ENCODE measurements at regions not wholly inside any gene's neighbourhood (a gene's known extent, or its start where the extent isn't known, plus 50 kb on each side); places are given as distances from the start of the nearest gene placed in this dataset.
"Not testable (repeated sequence)": the region's sequence is repeated elsewhere in the genome, so short reads cannot be mapped to it uniquely, and the experiment has no call there.

DNA sequence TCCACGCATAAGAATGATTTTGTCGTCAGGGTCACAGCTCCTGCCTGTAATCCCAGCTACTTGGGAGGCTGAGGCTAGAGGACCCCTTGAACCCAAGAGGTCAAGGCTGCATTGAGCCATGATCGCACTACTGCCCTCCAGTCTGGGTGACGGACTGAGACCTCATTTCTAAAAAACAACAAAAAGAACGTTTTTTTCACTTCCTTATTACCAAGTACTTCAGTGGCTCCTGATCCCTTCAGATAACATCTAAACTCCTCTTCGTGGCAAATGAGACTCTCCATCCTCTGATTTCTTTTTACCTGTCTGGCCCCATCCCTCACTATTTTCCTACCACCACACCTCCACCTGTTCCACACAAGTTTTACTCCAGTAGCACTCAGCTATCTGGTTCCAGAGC lies 105.4 kb upstream of the TLK1 start:
- H3K27me3 ChIP-seq (ENCODE audit: control insufficient read depth, insufficient read depth, low read length): no peaks in the 10 kb centered on the region
- H3K4me3 ChIP-seq (ENCODE audit: low read depth, low read length): no peak overlapping the region
- FAIRE-seq (no peak), DNase-seq (ENCODE audit: low read depth) (no peak)
- TF ChIP-seq, protein P1, sequence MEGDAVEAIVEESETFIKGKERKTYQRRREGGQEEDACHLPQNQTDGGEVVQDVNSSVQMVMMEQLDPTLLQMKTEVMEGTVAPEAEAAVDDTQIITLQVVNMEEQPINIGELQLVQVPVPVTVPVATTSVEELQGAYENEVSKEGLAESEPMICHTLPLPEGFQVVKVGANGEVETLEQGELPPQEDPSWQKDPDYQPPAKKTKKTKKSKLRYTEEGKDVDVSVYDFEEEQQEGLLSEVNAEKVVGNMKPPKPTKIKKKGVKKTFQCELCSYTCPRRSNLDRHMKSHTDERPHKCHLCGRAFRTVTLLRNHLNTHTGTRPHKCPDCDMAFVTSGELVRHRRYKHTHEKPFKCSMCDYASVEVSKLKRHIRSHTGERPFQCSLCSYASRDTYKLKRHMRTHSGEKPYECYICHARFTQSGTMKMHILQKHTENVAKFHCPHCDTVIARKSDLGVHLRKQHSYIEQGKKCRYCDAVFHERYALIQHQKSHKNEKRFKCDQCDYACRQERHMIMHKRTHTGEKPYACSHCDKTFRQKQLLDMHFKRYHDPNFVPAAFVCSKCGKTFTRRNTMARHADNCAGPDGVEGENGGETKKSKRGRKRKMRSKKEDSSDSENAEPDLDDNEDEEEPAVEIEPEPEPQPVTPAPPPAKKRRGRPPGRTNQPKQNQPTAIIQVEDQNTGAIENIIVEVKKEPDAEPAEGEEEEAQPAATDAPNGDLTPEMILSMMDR (IDR thresholded peaks at IDR 0.05; ENCODE audit: insufficient read depth, low read length, severe bottlenecking): no peak
- H3K36me3 ChIP-seq (ENCODE audit: control insufficient read depth, insufficient read depth, low read length): no peaks in the 10 kb centered on the region

DNA sequence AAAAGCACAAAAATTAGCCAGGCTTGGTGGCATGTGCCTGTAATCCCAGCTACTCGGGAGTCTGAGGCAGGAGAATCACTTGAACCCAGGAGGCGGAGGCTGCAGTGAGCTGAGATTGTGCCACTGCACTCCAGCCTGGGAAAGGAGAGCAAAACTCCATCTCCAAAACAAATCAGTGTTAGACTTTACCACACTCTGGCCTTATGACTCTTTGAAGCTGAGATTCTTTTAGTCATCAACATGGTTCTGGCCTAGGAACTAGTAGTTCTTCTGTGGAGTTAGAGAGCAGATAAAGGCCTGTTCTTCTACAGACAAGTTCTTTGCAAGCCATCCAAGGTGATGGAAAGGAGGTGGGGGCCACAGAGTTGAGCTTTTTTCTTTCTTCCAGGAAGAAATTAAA lies 100.8 kb upstream of the TLK1 start:
- H3K36me3 ChIP-seq (ENCODE audit: control insufficient read depth, insufficient read depth, low read length); DNase-seq (ENCODE audit: low read depth); H3K27me3 ChIP-seq (ENCODE audit: control insufficient read depth, insufficient read depth, low read length); FAIRE-seq; H3K4me3 ChIP-seq (ENCODE audit: low read depth, low read length): not testable (repeated sequence)

DNA sequence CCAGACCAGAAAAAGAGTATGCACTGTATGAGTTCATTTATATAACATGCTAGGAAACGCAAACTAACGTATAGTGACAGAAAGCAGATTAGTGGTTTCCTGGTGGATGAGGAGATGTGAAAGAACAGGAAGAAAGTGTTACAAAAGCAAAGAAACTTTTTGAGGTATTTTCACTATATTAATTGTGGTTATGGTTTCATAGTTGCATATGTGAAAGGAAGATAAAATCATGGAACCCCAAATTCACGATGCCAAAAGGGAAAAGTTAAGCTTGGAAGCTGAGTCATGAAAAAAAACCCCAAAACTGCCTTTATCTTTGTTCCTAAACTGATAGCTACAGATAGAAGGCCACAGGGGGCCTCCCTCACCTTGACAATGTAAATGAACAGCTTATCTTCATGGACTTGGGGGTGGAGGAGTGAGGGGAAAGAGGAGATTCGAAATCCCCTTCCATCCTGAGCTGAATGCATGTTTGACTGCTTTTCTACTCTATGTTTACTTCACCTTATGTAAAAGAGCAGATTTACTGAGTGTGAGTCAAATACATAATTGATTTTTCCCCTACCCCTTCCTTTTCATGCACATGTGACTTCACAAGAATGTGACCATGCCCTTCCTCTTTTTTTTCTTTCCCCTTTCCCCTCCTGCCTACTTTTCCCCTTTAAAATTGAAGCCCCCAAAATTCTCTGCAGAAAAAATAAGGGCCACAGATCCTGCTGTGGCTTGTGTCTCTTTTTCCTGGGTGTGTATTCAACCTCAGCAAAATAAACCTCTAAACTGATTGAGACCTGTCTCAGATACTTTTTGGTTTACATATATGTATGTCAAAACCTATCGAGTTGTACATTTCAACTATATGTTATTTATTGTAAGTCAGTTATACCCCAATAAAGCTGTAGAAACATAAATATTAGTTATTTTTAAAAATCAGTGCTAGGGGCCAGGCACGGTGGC lies 100.1 kb upstream of the TLK1 start:
- TF ChIP-seq, protein P1 (IDR thresholded peaks at IDR 0.05; ENCODE audit: insufficient read depth, low read length, severe bottlenecking): no peak
- no peaks in the 10 kb centered on the region for H3K36me3 ChIP-seq (ENCODE audit: control insufficient read depth, insufficient read depth, low read length)
- no peak for FAIRE-seq
- no peak for DNase-seq (ENCODE audit: low read depth)
- no peaks in the 10 kb centered on the region for H3K27me3 ChIP-seq (ENCODE audit: control insufficient read depth, insufficient read depth, low read length)
- H3K4me3 ChIP-seq (ENCODE audit: low read depth, low read length): no peak overlapping the region

DNA sequence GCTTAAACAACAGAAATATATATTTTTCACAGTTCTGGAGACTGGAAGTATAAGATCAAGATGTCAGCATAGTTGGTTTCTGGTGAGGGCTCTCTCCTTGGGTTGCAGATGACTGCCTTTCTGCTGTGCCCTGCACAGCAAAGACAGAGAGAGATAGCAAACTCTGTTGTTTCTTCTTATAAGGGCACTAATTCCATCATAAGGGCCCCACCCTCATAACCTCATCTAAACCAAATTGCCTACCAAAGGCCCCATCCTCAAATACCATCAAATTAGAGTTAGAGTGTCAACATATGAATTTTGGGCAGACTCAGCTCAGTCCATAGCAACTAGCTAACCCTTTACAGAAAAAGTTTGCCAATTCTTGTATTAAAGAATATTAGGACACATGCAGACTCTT lies 94.0 kb upstream of the TLK1 start:
- DNase-seq (ENCODE audit: low read depth): no peak
- Histone ChIP-seq H3K27me3 (ENCODE audit: control insufficient read depth, insufficient read depth, low read length) (no peaks in the 10 kb centered on the region), H3K36me3 (ENCODE audit: control insufficient read depth, insufficient read depth, low read length) (no peaks in the 10 kb centered on the region), H3K4me3 (ENCODE audit: low read depth, low read length) (no peak overlapping the region)
- FAIRE-seq: no peak
- TF ChIP-seq, protein P1 (IDR thresholded peaks at IDR 0.05; ENCODE audit: insufficient read depth, low read length, severe bottlenecking): no peak

DNA sequence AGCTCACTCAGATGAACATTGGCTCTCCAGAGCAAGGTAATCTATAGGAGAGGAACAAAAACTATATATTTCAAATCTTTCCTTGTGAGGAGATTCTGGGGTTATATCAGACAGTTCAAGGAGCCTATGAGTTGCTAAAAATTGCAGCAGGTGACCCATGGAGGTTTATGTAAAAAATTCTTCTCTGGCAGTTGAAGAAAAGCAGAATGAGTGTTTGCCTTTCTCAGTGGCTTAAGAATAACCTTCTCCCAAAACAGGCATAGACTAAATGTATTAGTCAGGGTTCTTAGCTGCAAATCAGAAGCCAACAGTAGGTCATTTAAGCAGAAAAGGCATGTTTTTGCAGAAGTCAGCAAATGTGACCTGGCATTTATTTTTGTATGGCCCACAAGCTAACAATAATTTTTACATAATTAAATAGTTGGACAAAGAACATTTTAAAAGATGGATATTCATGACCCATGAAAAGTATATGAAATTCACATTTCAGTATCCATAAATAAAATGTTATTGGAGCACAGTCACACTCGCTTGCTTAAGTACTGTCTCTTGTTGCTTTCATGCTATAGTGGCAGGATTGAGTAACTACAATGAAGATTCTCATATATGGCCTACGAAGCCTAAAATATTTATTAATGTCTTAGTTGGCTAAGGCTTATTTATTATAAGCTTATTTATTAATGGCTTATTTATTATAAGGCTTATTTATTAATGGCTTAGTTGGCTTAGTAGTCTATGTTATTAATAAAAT lies 93.4 kb upstream of the TLK1 start:
- TF ChIP-seq, protein P1 (IDR thresholded peaks at IDR 0.05; ENCODE audit: insufficient read depth, low read length, severe bottlenecking): no peak
- Histone ChIP-seq H3K4me3 (ENCODE audit: low read depth, low read length) (no peak overlapping the region), H3K27me3 (ENCODE audit: control insufficient read depth, insufficient read depth, low read length) (no peaks in the 10 kb centered on the region), H3K36me3 (ENCODE audit: control insufficient read depth, insufficient read depth, low read length) (no peaks in the 10 kb centered on the region)
- no peak for DNase-seq (ENCODE audit: low read depth)
- FAIRE-seq: no peak

DNA sequence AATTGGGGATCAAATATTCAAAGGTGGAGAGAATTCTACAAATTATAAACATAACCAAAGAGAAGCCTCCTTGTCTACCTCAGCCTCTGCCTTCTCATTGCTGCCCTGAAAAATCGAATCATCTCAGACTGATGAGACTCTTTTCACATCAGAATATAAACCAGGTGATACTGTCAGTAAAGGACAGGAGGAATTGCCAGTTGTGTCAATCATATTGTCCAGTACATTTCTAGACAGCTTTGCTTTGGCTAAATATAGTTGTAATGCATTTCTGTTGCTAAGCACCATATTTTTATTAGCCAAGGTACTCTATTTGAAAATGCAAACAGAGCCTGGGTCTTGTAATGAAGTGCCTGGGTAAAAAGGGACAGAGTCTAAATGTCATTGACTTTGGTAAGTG lies 92.6 kb upstream of the TLK1 start:
- no peak for FAIRE-seq

More for the DNA sequence above, 92.6 kb upstream of the TLK1 start:
- no peaks in the 10 kb centered on the region for H3K27me3 ChIP-seq (ENCODE audit: control insufficient read depth, insufficient read depth, low read length)
- H3K36me3 ChIP-seq (ENCODE audit: control insufficient read depth, insufficient read depth, low read length): no peaks in the 10 kb centered on the region
- H3K4me3 ChIP-seq (ENCODE audit: low read depth, low read length): no peak overlapping the region
- TF ChIP-seq, protein P1 (IDR thresholded peaks at IDR 0.05; ENCODE audit: insufficient read depth, low read length, severe bottlenecking): no peak
- DNase-seq (ENCODE audit: low read depth): no peak
